Middle frontal gyrus (tissue), 1 donor: ENCODE measurements at regions not wholly inside any gene's neighbourhood (a gene's known extent, or its start where the extent isn't known, plus 50 kb on each side); places are given as distances from the start of the nearest gene placed in this dataset.
"Not testable (repeated sequence)": the region's sequence is repeated elsewhere in the genome, so short reads cannot be mapped to it uniquely, and the experiment has no call there.

Experiments
- DNase-seq: peaks from one replicate; pipeline ENCODE4 v3.0.0-alpha.2; 2015; ENCODE audit warnings: low spot score; ENCODE audit errors: extremely low spot score

GRCh38 chr1:184183919-184184318 is 132.4 kb downstream of the TSEN15 start:
- no peak for DNase-seq

- DNase-seq, result not testable (repeated sequence)
These were observed 133.1 kb downstream of the TSEN15 start for GRCh38 chr1:184184614-184185013.

GRCh38 chr1:184185347-184185746 is 133.8 kb downstream of the TSEN15 start:
- DNase-seq, result no peak

GRCh38 chr1:184186167-184186566 is 134.6 kb downstream of the TSEN15 start:
- DNase-seq, result no peak

- DNase-seq, result no peak
These were observed 135.6 kb downstream of the TSEN15 start for GRCh38 chr1:184187097-184187496.

DNA sequence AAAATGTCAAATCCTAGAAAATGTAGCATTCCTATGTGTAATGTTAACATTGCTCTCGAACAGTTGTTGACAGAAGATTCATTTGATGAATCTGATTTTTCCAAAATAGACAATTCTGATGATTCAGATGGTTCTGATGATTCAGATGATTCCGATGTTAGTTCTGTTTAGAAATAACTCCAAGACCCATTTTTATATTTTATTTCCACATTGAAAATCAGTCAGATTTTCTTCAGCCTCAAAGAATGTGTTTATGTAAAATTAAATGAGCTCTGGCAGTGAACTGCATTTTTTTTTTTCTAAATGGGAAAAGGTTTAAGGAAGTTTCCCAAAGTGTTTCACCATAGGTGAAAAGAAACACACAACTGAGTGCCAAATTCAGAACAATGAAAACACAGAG is 136.5 kb downstream of the TSEN15 start:
- no peak for DNase-seq

DNA sequence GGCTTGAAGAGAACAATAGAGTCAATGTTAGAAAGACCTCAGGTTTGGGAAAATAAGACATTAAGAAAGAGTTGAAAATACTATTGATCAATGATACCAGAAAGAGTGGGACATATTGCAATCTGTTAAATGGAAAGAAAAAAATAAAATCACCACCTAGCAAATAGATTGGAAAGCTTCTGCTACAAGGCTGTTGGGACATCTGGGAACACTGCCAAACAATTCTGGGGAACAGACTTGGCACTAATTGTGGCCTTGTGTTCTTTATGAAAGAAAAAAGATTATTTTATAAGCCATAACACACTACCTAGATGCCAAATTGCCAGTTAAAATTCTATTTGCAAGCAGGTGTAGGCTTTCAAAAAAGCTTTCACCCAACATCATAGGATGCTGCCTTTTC is 137.8 kb downstream of the TSEN15 start:
- DNase-seq, result no peak

DNA sequence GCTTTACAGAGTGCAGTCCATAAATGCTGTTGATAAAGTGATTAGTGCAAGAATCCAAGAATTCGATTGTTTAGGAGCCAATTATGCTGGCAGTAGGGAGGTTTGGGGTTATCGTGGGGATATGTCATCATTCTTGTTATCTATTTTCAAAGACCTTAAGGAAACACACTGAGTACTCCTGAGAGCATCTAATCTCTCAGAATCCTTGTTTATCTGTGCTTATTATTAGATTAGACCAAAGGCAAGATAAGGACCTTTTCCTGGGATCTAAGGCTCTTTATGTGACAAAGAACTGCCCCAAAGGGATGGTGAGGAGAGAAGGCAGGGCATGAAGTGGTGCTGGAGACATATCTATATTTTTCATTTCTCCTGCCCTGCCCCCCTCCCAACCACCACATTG is 139.1 kb downstream of the TSEN15 start:
- DNase-seq, result no peak

DNA sequence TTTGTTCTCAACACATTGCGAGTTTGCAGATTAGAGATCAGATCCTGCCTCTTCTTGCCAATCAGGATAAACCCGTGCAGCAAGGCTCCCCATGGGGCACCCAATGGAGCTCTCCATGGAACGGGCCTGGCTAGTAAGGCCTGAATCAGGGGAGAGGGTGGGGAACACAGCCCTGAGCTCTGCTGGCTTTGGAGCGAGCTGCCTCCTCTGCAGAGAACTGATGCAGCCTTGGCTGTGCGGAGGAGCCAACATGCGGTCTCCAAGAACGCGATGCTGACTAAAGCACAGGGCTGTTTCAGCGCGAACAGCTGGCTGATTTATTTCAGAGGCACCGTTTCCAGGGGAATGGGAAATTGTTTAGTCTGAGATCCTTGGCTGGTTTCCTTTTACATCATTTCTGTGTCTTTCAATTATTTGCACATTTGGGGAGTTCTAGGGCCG is 139.7 kb downstream of the TSEN15 start:
- peak; percentile 44 for DNase-seq

DNA sequence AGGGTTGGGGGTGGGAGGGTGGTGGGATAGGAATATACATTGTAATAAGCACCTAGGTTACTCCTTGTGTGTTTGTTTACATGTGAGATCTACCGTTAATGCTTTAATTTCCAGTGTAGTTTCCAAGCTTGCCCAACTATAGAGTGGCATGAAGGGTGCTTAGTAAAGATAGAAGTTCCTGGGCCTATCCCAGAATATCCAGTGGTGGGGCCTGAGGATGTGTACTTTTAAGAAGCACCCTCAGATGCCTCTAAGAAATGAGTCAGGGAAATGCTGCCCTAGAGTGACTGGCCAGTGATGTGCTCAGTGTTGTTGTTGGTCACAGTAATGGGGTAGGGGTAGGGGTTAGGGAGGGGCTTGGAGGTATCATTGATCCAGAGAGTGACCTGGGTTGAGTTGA is 141.3 kb downstream of the TSEN15 start:
- no peak for DNase-seq

GRCh38 chr1:184193451-184193850 is 141.9 kb downstream of the TSEN15 start:
- no peak for DNase-seq

DNA sequence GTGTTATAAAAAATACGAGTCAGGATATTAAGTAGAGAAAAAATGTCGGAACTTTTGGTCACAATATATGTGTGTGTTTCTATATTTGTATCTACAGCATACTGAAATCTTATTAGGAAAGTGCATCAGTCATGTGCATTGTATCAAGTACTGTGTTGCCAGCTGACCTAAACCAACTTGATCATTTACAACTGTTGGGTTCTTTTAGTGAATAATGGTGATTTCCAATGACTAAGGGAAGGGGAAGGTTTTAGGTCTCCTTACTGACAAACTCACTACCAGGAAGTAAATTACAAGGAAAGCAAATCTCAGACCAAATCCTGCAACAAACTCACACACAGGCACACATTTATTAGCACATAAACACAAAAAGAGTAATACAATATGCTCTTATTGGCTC is 142.7 kb downstream of the TSEN15 start:
- no peak for DNase-seq

- not testable (repeated sequence) for DNase-seq
These were observed 144.2 kb downstream of the TSEN15 start for GRCh38 chr1:184195722-184196121.

DNA sequence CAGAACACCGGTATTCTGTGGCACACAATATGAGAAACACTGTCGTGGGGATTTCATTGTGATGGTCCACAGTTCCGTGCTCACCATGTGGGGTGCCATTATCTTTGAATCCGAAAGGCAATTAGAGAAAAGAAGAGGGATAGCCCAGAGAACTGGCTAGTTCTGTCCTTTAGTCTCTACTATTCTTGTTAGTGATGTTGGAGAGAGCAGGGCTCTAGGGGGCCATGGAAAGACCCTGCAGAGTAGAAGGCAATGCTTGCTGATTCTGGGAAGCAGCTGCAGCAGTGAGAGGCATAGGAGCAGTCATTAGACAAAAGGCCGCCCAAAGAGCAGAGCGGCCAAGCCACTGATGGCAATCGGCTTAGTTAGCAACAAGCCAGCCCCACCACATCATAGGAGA is 146.3 kb downstream of the TSEN15 start:
- no peak for DNase-seq

DNA sequence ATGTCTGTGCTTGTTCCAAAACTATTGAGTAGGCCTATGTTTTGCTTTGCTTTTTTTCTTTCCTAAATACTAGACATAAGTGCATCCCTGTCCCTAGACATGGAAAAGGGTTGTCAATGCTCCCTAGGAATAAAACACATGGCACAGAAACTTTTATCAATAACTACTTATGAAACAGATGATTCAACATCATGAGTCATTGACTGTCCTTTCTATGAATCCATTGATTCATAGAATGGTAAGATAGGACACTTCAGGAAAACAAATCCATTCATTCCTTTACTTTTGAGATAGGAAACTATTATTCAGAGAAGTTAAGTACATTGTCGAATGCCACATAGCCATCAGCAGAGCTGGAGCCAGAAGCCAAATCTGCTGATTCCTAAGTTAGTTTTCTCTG is 147.5 kb downstream of the TSEN15 start:
- DNase-seq, result no peak

DNA sequence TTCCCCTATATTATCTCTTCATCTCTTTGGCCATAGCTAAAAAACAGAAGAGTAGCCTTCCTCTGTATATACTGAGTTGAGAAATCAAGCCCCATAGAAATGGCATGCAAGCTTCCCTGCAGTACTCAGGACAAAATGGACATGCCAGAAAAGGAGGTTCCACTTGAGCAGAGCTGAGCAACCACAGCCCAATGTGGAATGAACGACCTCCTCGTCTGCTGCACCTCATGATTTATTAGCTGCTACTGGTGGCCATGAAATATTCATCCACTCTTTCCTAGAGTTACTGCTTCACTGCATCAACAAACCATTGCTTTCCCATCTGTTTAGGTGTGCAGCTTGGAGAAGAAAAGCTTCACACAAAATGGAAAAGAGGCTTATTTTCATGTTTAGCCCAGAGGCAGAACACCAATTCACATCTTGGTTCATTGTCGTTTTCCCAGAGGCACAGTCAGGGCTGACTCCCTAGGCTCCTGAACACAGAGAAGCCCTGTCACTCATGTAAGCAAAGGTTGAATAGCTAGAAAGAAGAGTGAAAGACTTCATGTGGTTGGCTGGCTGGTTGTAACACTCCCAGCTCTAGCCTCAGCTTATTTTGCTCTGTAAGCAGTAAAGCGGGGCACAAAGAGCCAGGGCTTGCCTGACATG is 148.0 kb downstream of the TSEN15 start:
- no peak for DNase-seq

- DNase-seq, result no peak
These were observed 157.1 kb downstream of the TSEN15 start for GRCh38 chr1:184208622-184209021.

- no peak for DNase-seq
These were observed 158.5 kb downstream of the TSEN15 start for GRCh38 chr1:184210031-184210430.

- no peak for DNase-seq
These were observed 159.3 kb downstream of the TSEN15 start for GRCh38 chr1:184210862-184211261.

DNA sequence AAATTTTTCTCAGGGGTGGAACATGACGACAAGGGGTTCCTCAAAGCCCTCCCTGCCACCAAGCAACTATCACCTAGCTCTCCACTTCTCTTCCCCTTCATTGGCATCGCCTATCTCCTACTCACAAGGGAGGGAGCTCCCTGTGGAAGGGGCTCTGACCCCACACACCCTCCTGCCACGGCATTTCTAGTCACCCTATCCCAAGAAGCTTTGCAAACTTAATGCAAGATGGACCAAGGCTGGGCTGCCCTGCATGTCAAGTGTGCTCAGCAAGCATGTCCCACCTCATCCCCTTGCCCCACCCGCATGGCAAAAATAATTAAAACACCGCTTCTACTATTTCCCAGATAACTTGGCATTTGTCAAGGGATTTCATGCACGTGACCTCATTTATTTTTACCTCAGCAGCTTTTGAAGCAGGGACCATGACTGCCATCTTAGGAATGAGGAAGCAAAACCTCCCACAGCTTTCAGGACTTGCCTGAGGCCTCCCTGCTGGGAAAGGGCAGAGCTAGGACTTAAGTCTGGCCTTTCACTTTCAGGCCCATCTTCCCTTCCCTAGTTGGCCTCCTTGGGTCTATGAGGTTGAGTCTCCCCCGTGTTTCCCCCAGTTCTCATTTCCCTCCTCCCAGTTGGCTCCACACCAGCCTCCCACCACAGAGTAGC is 161.3 kb downstream of the TSEN15 start:
- DNase-seq, result no peak

DNA sequence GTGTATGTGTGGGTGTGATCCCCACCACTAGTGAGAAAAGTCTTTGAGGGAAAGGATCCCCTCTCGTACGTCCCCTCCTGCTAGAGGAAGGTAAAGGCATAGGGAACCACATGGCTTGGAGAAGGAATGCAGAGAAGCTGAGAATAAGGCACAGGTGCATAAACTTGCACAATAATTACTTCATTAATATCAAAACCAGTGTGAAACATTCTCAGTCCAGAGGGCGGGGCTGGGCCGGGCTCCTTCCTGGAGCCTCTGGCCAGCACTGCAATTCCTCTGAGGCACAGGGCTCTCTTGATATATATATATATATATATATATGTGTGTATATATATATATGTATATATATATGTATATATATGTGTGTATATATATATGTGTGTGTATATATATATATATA is 162.6 kb downstream of the TSEN15 start:
- DNase-seq, result no peak

GRCh38 chr1:184215274-184215925 is 163.9 kb downstream of the TSEN15 start:
- DNase-seq, result no peak
